GM19455 (cell line): ENCODE measurements at regions not wholly inside any gene's neighbourhood (a gene's known extent, or its start where the extent isn't known, plus 50 kb on each side); places are given as distances from the start of the nearest gene placed in this dataset.

Experiments used
- ATAC-seq: cut with Tn5 transposase; IDR thresholded peaks from one replicate; pipeline ENCODE4 v1.9.1; 2021; ENCODE audit not compliant: unreplicated experiment

GRCh38 chr3:82054849-82055248, 293.4 kb upstream of the GBE1 start:
- no peak for ATAC-seq

- ATAC-seq, result no peak
These were observed 291.8 kb upstream of the GBE1 start for GRCh38 chr3:82053236-82053635.

- no peak for ATAC-seq
These were observed 288.9 kb upstream of the GBE1 start for GRCh38 chr3:82050382-82050781.

- ATAC-seq, result no peak
These were observed 287.3 kb upstream of the GBE1 start for GRCh38 chr3:82048711-82049110.

GRCh38 chr3:82044930-82045705, 283.7 kb upstream of the GBE1 start:
- no peak for ATAC-seq

GRCh38 chr3:82038556-82038955, 277.1 kb upstream of the GBE1 start:
- ATAC-seq, result no peak

- ATAC-seq, result no peak
These were observed 271.7 kb upstream of the GBE1 start for GRCh38 chr3:82033186-82033585.

GRCh38 chr3:82031596-82031995, 270.2 kb upstream of the GBE1 start:
- ATAC-seq, result no peak

- ATAC-seq, result no peak
These were observed 269.5 kb upstream of the GBE1 start for GRCh38 chr3:82030916-82031315.

GRCh38 chr3:82022836-82023235, 261.4 kb upstream of the GBE1 start:
- ATAC-seq, result no peak

- ATAC-seq, result no peak
These were observed 258.8 kb upstream of the GBE1 start for GRCh38 chr3:82020282-82020681.

- no peak for ATAC-seq
These were observed 253.8 kb upstream of the GBE1 start for GRCh38 chr3:82015241-82015640.

GRCh38 chr3:82012775-82013174, 251.3 kb upstream of the GBE1 start:
- ATAC-seq, result no peak

GRCh38 chr3:82011336-82011735, 249.9 kb upstream of the GBE1 start:
- no peak for ATAC-seq

GRCh38 chr3:82005266-82005665, 243.8 kb upstream of the GBE1 start:
- ATAC-seq, result no peak

- no peak for ATAC-seq
These were observed 242.8 kb upstream of the GBE1 start for GRCh38 chr3:82004266-82004665.

- ATAC-seq, result no peak
These were observed 241.7 kb upstream of the GBE1 start for GRCh38 chr3:82002986-82003642.

- ATAC-seq, result no peak
These were observed 241.0 kb upstream of the GBE1 start for GRCh38 chr3:82002491-82002890.

GRCh38 chr3:82001276-82001923, 240.0 kb upstream of the GBE1 start:
- no peak for ATAC-seq

- no peak for ATAC-seq
These were observed 239.3 kb upstream of the GBE1 start for GRCh38 chr3:82000773-82001172.

- ATAC-seq, result no peak
These were observed 238.9 kb upstream of the GBE1 start for GRCh38 chr3:82000350-82000749.

- ATAC-seq, result no peak
These were observed 237.5 kb upstream of the GBE1 start for GRCh38 chr3:81998907-81999306.
